ENCODE measurements at regions not wholly inside any gene's neighbourhood (a gene's known extent, or its start where the extent isn't known, plus 50 kb on each side); places are given as distances from the start of the nearest gene placed in this dataset.
A peak's percentile ranks its signal among the peaks of the same experiment; 100 is the strongest.

GRCh38 chr1:143652744-143653428 is 318.9 kb downstream of the FAM72C start:
- no peaks in the 10 kb centered on the region for H3K27me3 ChIP-seq (ENCODE audit: insufficient read depth)
- H3K4me1 ChIP-seq (ENCODE audit: insufficient read depth): no peaks in the 10 kb centered on the region
- TF ChIP-seq, protein P1, sequence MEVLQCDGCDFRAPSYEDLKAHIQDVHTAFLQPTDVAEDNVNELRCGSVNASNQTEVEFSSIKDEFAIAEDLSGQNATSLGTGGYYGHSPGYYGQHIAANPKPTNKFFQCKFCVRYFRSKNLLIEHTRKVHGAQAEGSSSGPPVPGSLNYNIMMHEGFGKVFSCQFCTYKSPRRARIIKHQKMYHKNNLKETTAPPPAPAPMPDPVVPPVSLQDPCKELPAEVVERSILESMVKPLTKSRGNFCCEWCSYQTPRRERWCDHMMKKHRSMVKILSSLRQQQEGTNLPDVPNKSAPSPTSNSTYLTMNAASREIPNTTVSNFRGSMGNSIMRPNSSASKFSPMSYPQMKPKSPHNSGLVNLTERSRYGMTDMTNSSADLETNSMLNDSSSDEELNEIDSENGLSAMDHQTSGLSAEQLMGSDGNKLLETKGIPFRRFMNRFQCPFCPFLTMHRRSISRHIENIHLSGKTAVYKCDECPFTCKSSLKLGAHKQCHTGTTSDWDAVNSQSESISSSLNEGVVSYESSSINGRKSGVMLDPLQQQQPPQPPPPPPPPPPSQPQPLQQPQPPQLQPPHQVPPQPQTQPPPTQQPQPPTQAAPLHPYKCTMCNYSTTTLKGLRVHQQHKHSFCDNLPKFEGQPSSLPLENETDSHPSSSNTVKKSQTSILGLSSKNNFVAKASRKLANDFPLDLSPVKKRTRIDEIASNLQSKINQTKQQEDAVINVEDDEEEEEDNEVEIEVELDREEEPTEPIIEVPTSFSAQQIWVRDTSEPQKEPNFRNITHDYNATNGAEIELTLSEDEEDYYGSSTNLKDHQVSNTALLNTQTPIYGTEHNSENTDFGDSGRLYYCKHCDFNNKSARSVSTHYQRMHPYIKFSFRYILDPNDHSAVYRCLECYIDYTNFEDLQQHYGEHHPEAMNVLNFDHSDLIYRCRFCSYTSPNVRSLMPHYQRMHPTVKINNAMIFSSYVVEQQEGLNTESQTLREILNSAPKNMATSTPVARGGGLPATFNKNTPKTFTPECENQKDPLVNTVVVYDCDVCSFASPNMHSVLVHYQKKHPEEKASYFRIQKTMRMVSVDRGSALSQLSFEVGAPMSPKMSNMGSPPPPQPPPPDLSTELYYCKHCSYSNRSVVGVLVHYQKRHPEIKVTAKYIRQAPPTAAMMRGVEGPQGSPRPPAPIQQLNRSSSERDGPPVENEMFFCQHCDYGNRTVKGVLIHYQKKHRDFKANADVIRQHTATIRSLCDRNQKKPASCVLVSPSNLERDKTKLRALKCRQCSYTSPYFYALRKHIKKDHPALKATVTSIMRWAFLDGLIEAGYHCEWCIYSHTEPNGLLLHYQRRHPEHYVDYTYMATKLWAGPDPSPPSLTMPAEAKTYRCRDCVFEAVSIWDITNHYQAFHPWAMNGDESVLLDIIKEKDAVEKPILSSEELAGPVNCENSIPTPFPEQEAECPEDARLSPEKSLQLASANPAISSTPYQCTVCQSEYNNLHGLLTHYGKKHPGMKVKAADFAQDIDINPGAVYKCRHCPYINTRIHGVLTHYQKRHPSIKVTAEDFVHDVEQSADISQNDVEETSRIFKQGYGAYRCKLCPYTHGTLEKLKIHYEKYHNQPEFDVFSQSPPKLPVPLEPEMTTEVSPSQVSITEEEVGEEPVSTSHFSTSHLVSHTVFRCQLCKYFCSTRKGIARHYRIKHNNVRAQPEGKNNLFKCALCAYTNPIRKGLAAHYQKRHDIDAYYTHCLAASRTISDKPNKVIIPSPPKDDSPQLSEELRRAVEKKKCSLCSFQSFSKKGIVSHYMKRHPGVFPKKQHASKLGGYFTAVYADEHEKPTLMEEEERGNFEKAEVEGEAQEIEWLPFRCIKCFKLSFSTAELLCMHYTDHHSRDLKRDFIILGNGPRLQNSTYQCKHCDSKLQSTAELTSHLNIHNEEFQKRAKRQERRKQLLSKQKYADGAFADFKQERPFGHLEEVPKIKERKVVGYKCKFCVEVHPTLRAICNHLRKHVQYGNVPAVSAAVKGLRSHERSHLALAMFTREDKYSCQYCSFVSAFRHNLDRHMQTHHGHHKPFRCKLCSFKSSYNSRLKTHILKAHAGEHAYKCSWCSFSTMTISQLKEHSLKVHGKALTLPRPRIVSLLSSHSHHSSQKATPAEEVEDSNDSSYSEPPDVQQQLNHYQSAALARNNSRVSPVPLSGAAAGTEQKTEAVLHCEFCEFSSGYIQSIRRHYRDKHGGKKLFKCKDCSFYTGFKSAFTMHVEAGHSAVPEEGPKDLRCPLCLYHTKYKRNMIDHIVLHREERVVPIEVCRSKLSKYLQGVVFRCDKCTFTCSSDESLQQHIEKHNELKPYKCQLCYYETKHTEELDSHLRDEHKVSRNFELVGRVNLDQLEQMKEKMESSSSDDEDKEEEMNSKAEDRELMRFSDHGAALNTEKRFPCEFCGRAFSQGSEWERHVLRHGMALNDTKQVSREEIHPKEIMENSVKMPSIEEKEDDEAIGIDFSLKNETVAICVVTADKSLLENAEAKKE (CRISPR knock-in tag; IDR thresholded peaks at IDR 0.05): no peak
- TF ChIP-seq CTCF (conservative IDR thresholded peaks at IDR 0.05; ENCODE audit: low read depth in 2 of 2) (no peak), ZNF114 (CRISPR knock-in tag; IDR thresholded peaks at IDR 0.05) (no peak), ZNF331 (CRISPR knock-in tag; IDR thresholded peaks at IDR 0.05; ENCODE audit: low read depth) (no peak), STAT1 (IDR thresholded peaks at IDR 0.05; ENCODE audit: unreplicated experiment) (no peak), EZH2 (IDR thresholded peaks at IDR 0.05; ENCODE audit: low read depth, unreplicated experiment) (no peak), NANOG (IDR thresholded peaks at IDR 0.05; ENCODE audit: borderline replicate concordance) (no peak), EZH2phosphoT487 (IDR thresholded peaks at IDR 0.05; ENCODE audit: unreplicated experiment) (no peak), ETS1 (IDR thresholded peaks at IDR 0.05) (no peak), POLR2AphosphoS5 (IDR thresholded peaks at IDR 0.05; ENCODE audit: low read depth) (no peak), JUNB (IDR thresholded peaks at IDR 0.05; ENCODE audit: unreplicated experiment) (no peak), CREB1 (CRISPR knock-in tag; IDR thresholded peaks at IDR 0.05; ENCODE audit: low read depth) (no peak)
- TF ChIP-seq, protein P2, sequence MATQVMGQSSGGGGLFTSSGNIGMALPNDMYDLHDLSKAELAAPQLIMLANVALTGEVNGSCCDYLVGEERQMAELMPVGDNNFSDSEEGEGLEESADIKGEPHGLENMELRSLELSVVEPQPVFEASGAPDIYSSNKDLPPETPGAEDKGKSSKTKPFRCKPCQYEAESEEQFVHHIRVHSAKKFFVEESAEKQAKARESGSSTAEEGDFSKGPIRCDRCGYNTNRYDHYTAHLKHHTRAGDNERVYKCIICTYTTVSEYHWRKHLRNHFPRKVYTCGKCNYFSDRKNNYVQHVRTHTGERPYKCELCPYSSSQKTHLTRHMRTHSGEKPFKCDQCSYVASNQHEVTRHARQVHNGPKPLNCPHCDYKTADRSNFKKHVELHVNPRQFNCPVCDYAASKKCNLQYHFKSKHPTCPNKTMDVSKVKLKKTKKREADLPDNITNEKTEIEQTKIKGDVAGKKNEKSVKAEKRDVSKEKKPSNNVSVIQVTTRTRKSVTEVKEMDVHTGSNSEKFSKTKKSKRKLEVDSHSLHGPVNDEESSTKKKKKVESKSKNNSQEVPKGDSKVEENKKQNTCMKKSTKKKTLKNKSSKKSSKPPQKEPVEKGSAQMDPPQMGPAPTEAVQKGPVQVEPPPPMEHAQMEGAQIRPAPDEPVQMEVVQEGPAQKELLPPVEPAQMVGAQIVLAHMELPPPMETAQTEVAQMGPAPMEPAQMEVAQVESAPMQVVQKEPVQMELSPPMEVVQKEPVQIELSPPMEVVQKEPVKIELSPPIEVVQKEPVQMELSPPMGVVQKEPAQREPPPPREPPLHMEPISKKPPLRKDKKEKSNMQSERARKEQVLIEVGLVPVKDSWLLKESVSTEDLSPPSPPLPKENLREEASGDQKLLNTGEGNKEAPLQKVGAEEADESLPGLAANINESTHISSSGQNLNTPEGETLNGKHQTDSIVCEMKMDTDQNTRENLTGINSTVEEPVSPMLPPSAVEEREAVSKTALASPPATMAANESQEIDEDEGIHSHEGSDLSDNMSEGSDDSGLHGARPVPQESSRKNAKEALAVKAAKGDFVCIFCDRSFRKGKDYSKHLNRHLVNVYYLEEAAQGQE (IDR thresholded peaks at IDR 0.05; ENCODE audit: unreplicated experiment): no peak
- H3K36me3 ChIP-seq (ENCODE audit: insufficient read depth): no peaks in the 10 kb centered on the region
- Mint-ChIP-seq H3K27me3 (ENCODE audit: insufficient read depth, low read depth, poor library complexity) (peaks cover 98% of the 10 kb centered on the region), H3K9me3 (no peaks in the 10 kb centered on the region; the same call in 2 of the 3 replicates), H3K27ac (no peak overlapping the region), H3K36me3 (ENCODE audit: low read depth) (no peaks in the 10 kb centered on the region), H3K4me1 (peaks cover 5% of the 10 kb centered on the region; the same call in 2 of the 3 replicates), H3K4me3 (peak overlapping the region; percentile 50; the same call in 2 of the 3 replicates)
- ATAC-seq (no peak; the same call in 2 of the 3 replicates), DNase-seq (ENCODE audit: low spot score) (no peak)
- no peaks in the 10 kb centered on the region for H3K9me2 ChIP-seq (ENCODE audit: insufficient read depth)
- no peaks in the 10 kb centered on the region for H3F3A ChIP-seq (replicated peaks; ENCODE audit: low read depth)
- H3K4me3 ChIP-seq: no peak overlapping the region
- H3K4me2 ChIP-seq: no peak overlapping the region
- no peak overlapping the region for H3K27ac ChIP-seq (ENCODE audit: low read depth)
- no peaks in the 10 kb centered on the region for H4K20me1 ChIP-seq (replicated peaks; ENCODE audit: insufficient read depth)
- H2AFZ ChIP-seq: no peak overlapping the region
- H3K79me2 ChIP-seq (replicated peaks; ENCODE audit: insufficient read depth): no peaks in the 10 kb centered on the region

Data from GM23338 (cell line).